ENCODE measurements at regions not wholly inside any gene's neighbourhood (a gene's known extent, or its start where the extent isn't known, plus 50 kb on each side); places are given as distances from the start of the nearest gene placed in this dataset.
A peak's percentile ranks its signal among the peaks of the same experiment; 100 is the strongest.

DNA sequence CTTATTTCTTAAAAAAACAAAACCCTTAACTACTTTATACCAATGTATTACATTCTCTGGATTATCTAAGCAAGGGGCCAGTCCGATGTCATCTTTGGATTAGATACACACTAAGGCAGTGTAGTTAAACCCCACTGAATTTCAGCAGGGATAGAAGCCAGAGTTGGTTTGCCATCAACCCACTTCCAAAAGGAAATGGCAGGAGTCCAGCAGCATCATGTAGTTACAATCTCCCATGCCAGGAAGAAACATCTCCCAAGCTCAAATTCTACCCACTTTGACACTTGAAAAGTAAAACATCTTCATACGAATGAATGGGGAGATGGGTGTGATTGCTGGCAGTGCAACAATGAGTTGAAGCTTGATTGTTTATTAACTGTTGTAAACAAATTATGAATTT, 203.5 kb upstream of the PLXNC1 start:
- in situ Hi-C loops (cut with HindIII; ENCODE audit: low pct_unique_long_range_greater_than_20kb, low sequenced_read_pairs) = no loop called here
- no peak for DNase-seq (ENCODE audit: low read depth, low spot score)

DNA sequence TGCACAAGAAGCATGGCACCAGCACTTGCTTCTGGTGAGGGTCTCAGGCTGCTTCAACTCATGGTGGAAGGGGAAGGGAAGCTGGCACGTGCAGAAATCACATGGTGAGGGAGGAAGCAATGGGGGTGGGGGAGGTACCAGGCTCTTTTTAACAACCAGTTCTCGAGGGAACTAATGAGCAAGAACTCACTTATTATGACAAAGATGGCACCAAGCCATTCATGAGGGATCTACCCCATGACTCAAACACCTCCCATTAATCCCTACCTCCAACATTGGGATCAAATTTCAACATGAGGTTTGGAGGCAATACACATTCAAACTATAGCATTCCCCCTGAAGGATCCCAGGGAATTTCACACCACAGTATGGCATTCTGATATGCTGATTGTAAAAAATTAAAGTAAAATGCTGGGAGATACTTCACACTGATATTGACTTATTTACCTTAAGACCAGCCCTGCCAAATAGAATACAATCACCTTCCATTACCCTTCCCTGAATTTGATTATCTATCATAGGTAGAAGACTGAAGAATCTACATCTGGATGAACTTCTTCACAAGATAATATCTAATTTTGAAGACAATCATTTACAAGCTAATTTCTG, 201.7 kb upstream of the PLXNC1 start:
- in situ Hi-C loops (cut with HindIII; ENCODE audit: low pct_unique_long_range_greater_than_20kb, low sequenced_read_pairs) = no loop called here
- DNase-seq (ENCODE audit: low read depth, low spot score) = no peak

DNA sequence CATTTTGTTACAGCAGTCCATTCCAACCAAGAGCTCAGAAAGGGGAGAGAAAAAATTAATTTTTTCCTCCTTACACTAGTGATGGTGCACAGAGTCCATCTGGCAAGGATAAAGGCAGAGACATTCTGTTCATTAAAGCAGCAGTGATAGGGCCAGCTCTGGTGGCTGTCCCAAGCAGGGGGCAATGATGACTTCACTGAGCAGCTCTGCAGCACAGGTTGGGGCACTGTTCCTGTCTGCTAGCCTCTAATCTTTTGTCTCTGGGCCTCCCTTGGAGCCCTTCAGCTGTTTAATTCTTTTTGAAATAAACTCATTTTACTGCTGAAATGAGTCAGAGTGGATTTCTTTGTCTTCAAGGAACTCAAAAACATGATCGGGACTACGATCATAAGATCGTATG, 200.9 kb upstream of the PLXNC1 start:
- DNase-seq (ENCODE audit: low read depth, low spot score) = no peak
- in situ Hi-C loops (cut with HindIII; ENCODE audit: low pct_unique_long_range_greater_than_20kb, low sequenced_read_pairs) = no loop called here

DNA sequence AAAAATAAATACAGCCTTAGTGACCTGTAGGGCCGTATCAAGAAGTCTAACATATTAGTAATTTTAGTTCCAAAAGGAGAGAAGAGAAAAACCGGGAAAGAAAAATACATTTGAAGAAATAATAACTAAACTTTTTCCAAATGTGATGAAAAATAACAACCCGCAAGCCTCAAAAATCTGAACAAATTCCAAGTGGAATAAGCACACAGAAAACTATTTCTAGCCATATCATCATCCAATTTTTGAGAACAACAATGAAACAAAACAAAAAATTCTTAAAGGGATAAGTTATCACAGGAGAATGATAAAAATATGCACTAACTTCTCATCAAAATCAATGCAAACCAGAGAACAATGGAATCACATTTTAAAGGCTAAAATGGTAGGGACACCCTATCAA, 198.1 kb upstream of the PLXNC1 start:
- no peak for DNase-seq (ENCODE audit: low read depth, low spot score)
- in situ Hi-C loops (cut with HindIII; ENCODE audit: low pct_unique_long_range_greater_than_20kb, low sequenced_read_pairs) = no loop called here

DNA sequence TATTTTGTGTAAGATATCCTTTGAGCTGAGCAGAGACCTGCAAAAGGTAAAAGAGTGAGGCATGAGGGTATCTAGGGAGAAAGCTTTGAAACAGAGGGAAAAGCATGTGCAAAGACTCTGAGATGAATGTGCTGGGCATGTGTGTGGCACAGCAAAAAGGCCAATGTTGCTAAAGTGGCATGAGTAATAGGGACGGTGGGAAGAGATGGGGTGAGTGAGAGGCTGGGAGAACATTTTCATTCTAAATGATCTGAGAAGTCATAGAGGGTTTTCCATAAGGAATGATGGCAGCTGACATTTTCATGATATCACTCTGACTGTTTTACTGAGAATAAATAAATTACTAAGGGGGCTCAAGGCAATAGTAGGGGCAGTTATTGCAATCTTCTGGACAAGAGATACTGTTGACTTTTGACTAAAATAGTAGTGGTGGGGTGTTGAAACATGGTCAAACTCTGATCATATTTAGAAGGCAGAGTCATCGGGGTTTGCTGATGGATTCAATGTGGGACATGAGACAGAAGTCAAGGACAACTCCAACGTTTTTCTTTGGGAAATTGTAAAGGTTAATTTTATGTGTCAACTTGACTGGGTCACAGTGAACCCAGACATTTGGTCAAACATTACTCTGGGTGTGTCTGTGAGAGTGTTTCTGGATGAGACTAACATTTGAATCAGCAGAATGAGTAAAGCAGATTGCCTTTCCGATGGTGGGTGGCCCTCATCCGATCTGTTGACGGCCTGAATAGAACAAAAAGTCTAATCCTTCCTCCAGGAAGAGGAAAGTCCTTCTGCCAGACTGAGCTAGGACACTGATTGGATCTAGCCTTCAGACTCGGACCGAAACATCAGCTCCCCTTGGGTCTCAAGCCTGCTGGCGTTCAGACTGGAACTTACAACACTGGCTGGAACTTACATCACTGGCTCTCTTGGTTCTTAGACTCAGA, 193.9 kb upstream of the PLXNC1 start:
- no peak for DNase-seq (ENCODE audit: low read depth, low spot score)
- in situ Hi-C loops (cut with HindIII; ENCODE audit: low pct_unique_long_range_greater_than_20kb, low sequenced_read_pairs) = no loop called here

DNA sequence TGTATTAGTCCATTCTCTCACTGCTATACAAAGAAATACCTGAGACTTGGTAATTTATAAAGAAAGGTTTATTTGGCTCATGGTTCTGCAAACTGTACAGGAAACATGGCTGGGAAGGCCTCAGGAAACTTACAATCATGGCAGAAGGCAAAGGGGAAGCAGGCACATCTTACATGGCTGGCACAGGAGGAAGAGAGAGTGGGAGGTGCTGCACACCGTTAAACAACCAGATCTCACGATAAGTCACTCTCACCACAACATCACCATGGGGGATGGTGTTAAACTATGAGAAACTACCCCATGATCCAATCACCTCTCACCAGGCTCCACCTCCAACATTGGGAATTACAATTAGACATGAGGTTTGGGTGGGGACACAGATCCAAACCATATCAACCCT, 191.8 kb upstream of the PLXNC1 start:
- DNase-seq (ENCODE audit: low read depth, low spot score) = no peak
- in situ Hi-C loops (cut with HindIII; ENCODE audit: low pct_unique_long_range_greater_than_20kb, low sequenced_read_pairs) = no loop called here

DNA sequence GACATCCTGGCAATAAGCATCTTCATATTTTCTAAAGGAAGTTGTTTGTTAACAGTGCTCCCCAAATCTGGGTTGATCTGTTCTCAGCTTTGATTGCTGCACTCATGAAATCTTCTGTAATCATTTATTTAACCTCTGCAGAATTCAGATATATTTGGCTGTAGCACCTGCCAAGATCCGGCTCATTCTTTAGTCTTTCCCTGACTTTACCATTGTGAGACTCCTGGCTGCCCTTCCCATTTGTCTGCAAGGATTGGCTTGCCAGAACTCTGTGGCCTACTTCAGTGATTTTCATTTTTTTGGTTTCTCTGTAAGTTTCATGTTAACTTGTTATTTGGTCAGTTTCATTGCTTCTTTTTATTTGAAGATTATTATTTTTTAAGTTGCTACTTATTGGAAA, 191.2 kb upstream of the PLXNC1 start:
- in situ Hi-C loops (cut with HindIII; ENCODE audit: low pct_unique_long_range_greater_than_20kb, low sequenced_read_pairs) = no loop called here
- DNase-seq (ENCODE audit: low read depth, low spot score) = no peak

DNA sequence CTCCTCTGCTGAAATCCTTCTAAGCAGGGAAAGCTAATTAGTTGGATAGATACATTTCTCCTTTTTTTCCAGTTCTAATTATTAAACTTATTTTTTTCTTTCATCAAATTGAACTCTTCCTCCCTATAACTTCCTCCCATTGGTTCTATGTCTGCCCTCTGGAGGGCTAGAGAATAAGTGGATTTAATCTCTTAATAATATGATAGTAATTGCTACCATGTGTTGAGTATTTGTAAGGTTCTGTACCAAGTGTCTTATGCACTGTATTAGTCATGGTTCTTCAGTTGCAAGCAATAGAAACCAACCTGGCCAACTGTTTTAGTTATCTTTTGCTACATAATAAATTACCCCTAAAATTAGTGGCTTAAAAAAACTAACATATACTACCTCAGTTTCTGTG, 190.5 kb upstream of the PLXNC1 start:
- in situ Hi-C loops (cut with HindIII; ENCODE audit: low pct_unique_long_range_greater_than_20kb, low sequenced_read_pairs) = no loop called here
- no peak for DNase-seq (ENCODE audit: low read depth, low spot score)

DNA sequence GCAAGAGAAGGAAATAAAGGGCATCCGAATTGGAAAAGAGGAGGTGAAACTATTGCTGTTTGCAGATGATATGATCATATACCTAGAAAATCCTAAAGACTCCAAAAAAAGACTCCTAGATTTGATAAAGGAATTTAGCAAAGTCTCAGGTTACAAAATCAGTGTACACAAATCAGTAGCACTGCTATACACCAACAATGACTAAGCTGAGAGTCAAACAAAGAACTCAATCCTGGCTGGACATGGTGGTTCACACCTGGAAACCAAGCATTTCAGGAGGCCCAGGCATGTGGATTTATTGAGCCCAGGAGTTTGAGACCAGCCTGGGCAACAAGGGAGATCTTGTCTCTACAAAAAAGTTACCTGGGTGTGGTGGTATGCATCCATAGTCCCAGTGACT, 188.7 kb upstream of the PLXNC1 start:
- no peak for DNase-seq (ENCODE audit: low read depth, low spot score)
- in situ Hi-C loops (cut with HindIII; ENCODE audit: low pct_unique_long_range_greater_than_20kb, low sequenced_read_pairs) = no loop called here

DNA sequence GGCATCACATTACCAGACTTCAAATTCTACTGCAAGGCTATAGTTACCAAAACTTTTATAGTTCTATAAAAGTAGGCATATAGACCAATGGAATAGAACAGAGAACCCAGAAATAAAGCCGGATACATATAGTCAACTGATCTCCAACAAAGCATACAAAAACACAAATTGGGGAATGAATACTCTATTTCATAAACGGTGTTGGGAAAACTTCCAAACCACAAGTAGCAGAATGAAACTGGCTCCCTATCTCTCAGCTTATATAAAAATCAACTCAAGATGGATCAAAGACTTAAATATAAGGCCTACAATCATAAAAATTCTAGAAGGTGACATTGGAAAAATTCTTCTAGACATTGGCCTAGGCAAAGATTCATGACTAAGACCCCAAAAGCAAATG, 187.9 kb upstream of the PLXNC1 start:
- peak; percentile 51 for DNase-seq (ENCODE audit: low read depth, low spot score)
- in situ Hi-C loops (cut with HindIII; ENCODE audit: low pct_unique_long_range_greater_than_20kb, low sequenced_read_pairs) = no loop called here

DNA sequence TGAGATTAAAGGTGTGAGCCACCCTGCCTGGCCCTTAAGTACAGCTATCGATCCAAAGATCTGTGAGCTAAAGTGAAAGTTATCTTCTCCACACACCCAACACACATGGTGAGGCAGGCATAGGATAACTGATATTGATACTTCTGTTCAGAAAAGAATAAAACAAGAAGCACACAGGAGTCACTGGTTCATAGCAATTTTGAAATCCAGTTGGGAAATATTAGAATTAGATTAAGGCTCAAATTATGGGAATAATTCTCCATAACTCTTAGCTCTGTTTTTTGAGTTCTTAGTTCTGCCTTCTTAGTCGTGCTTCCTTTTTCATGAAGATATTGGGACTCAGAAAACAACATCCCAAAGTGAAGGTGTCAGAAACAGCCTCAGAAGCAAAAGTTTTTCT, 186.0 kb upstream of the PLXNC1 start:
- in situ Hi-C loops (cut with HindIII; ENCODE audit: low pct_unique_long_range_greater_than_20kb, low sequenced_read_pairs) = no loop called here
- DNase-seq (ENCODE audit: low read depth, low spot score) = no peak

DNA sequence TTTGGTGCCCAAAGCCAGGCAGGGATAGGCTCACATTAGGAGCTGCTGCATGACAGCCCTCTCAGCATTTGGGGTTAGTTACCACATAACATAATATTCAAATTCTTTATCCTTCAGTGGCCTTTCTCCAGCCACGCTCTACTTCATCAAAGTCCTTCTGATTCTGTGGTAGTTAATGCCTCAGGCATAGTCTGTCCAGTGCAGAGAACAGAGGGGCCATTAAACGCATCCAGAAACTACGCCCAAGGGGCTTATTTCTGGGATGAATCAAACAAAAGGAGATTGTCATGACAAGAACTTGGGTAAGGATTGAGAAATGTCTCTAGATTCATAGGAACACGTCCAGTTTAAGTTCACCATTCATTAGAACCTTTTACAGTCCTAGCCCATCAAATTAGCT, 183.4 kb upstream of the PLXNC1 start:
- in situ Hi-C loops (cut with HindIII; ENCODE audit: low pct_unique_long_range_greater_than_20kb, low sequenced_read_pairs) = no loop called here
- DNase-seq (ENCODE audit: low read depth, low spot score) = peak; percentile 99

DNA sequence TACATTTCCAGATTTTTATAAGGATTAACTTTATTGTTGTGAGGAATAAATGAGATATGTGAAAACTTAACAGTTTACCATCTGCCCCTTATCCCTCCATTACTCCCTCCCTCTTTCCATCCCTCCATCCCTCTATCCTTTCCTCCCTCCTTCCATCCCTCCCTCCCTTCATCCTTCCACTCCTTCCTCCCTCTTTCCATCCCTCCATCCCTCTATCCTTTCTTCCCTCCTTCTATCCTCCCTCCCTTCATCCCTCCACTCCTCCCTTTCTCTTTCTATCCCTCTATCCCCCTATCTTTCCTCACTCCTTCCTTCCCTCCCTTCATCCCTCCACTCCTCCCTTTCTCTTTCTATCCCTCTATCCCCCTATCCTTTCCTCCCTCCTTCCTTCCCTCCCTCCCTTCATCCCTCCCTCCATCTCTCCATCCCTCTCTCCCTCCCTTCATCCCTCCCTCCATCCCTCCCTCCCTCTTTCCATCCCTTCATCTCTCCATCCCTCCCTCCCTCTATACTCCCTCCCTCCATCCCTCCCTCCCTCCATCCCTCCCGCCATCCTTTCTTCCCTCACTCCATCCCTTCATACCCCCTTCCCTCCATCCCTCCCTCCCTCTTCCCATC, 181.8 kb upstream of the PLXNC1 start:
- in situ Hi-C loops (cut with HindIII; ENCODE audit: low pct_unique_long_range_greater_than_20kb, low sequenced_read_pairs) = no loop called here
- DNase-seq (ENCODE audit: low read depth, low spot score) = no peak

DNA sequence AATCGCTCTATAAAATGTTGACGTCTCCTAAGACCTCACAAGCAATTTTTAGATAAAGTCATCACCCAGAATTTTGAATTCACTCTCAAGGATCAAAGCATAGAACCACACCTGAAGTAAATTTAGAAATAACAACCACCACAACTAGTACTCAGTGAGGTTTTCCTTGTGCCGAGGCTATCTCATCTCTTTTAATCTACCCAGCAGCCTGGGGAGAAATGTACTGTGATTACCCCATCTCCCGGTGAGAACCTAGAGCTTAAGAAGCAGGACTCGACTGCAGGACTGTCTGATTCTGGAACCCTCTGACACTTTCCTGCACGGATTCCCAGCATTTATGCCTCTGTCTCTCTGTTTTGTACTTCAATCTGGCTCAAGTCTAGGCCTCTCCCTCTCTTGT, 180.9 kb upstream of the PLXNC1 start:
- in situ Hi-C loops (cut with HindIII; ENCODE audit: low pct_unique_long_range_greater_than_20kb, low sequenced_read_pairs) = no loop called here
- DNase-seq (ENCODE audit: low read depth, low spot score) = no peak

DNA sequence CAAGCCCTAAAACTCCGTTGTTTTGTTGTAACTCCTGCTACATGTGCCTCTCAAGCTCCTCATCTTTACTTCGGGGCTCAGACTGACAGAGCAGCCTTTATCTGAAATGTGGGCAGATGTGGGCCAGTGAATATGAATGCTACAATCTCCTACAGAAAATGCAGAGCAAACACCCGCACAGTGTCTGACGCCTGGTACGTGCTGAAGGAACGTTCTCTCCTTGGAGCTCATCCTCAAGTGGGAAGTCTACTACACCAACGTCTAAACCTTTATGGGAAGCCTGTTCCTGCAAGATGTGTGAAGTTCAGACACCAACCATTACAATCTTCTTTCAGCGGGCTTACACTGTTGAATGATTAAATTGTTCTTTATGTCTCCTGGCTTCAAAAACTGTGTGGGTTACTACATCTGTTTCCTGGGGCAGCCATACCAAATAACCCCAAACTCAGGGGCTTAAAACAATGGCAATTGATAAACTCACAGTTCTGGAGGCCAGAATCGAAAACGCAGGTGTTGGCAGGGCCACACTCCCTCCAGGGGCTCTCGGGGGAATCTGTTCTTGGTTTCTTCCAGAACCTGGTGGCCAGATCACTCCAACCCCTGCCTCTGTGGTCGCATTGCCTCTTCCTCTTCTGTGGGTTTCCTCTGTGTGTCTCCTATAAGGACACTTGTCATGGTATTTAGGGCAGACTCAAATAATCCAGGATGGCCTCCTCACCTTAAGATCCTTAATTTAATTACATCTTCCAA, 179.7 kb upstream of the PLXNC1 start:
- in situ Hi-C loops (cut with HindIII; ENCODE audit: low pct_unique_long_range_greater_than_20kb, low sequenced_read_pairs) = no loop called here

DNA sequence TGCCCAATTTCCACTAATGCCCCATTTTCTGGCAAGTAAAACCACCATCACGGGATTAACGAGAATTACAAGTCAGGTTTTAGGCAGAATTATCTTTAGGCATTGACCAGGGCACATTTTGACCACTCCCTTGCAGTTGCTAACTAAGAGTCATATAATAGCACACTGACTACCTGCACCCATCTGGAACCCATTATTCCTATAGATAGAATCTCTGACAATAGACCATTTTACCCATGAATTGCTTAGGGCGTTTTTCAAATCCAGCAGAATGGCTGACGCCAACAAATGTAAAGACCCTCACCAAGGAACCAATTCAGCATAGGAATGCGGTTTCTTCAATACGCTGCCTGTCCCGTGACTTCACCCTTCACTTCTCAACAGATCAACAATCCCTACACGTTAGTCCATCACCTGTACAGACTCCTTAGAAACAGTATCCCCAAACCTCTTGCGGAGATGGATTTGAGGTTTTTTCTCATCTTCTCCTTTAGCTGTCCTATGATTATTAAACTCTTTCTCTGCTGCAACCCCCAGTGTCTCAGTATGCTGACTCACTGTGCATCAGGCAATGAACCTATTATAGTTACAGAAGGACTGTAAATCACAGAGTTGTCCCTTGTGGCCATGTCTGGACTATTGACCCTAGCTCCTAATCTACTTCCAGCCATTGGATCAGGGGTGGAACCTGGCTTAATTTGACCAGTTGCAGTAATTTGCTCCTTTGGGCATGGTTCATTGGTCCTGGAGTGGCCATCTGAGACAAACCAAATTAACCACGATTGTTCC, 177.3 kb upstream of the PLXNC1 start:
- DNase-seq (ENCODE audit: low read depth, low spot score) = no peak
- in situ Hi-C loops (cut with HindIII; ENCODE audit: low pct_unique_long_range_greater_than_20kb, low sequenced_read_pairs) = no loop called here

More for the DNA sequence above, 179.7 kb upstream of the PLXNC1 start:
- DNase-seq (ENCODE audit: low read depth, low spot score) = no peak

DNA sequence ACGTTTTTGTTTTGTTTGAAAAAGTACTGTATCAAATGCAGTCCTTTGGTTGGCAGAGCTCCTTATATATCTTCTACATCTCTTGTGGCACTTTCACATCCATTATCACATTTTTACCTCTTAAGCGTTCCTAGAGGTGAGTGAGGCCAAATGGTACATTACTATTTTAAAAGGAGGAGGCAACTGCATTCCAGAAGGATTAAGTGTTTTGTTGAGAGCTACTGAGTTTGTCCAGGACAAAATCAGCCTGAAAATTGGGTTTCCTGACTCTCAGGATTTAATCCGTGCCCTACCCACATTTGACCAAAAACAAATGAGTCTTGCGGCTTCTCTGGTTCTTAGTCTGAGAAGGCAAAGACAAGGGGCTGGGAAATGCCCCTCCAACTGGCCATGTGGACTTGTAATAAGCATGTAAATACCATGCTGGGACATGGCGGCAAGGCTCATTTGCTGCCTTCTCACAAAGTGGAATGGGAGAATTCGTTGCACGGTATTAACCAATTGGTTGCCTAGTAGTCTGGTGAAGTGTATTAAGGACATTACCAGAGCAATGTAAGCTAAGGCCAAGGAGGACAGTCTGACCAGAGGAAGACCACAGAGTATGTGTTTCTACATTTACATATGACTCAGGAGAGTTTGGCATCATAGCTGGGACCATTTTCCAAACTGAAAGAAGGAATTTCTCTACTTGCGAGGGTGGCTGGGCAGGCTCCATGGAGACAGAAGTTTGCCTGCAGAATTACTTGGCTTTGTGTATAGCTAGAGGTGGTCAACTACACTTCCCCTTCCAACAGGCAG, 175.8 kb upstream of the PLXNC1 start:
- in situ Hi-C loops (cut with HindIII; ENCODE audit: low pct_unique_long_range_greater_than_20kb, low sequenced_read_pairs) = no loop called here
- DNase-seq (ENCODE audit: low read depth, low spot score) = no peak
